Coronary artery (tissue), 2 donors: ENCODE measurements at regions not wholly inside any gene's neighbourhood (a gene's known extent, or its start where the extent isn't known, plus 50 kb on each side); places are given as distances from the start of the nearest gene placed in this dataset.

Experiments used
- DNase-seq: peaks from one replicate; pipeline ENCODE4 v3.0.0-alpha.2; 2017; ENCODE audit warnings: low spot score
- H3K27ac ChIP-seq, 2 donors: fragments of 200-600 bp; sonication (generic); one replicate each; pipeline ENCODE4 v1.5.1; 2016 to 2019
- H3K4me3 ChIP-seq: fragments of 200-600 bp; sonication (generic); 2 replicates; pipeline ENCODE4 v1.5.1; 2016; ENCODE audit warnings: mild to moderate bottlenecking, moderate library complexity
- CTCF ChIP-seq: fragments of 200-600 bp; sonication (generic); IDR thresholded peaks from one replicate; pipeline ENCODE4 v1.5.1; 2019; ENCODE audit warnings: antibody characterized with exemption

- Histone ChIP-seq H3K4me3 (no peak overlapping the region), H3K27ac (no peak overlapping the region)
- DNase-seq: no peak
- TF ChIP-seq CTCF: no peak
These were observed 116.3 kb upstream of the SOX1 start for GRCh38 chr13:111950697-111951096.

- no peak overlapping the region for H3K4me3 ChIP-seq
- no peak for DNase-seq
- no peak for TF ChIP-seq CTCF
These were observed 114.9 kb upstream of the SOX1 start for GRCh38 chr13:111952032-111952431.

GRCh38 chr13:111952814-111953213 is 114.1 kb upstream of the SOX1 start:
- Histone ChIP-seq H3K27ac (no peak overlapping the region), H3K4me3 (no peak overlapping the region)
- no peak for DNase-seq
- TF ChIP-seq CTCF: no peak

More at GRCh38 chr13:111952032-111952431, 114.9 kb upstream of the SOX1 start:
- no peak overlapping the region for H3K27ac ChIP-seq

- no peak overlapping the region for H3K27ac ChIP-seq
- DNase-seq: no peak
- TF ChIP-seq CTCF: no peak
- no peak overlapping the region for H3K4me3 ChIP-seq
These were observed 113.3 kb upstream of the SOX1 start for GRCh38 chr13:111953546-111954178.

GRCh38 chr13:111954661-111955411 is 112.1 kb upstream of the SOX1 start:
- no peak for TF ChIP-seq CTCF
- Histone ChIP-seq H3K27ac (no peak overlapping the region), H3K4me3 (no peak overlapping the region)
- DNase-seq: no peak

- no peak overlapping the region for H3K4me3 ChIP-seq
- no peak for TF ChIP-seq CTCF
- H3K27ac ChIP-seq: no peak overlapping the region
- DNase-seq: no peak
These were observed 111.4 kb upstream of the SOX1 start for GRCh38 chr13:111955412-111956065.
